Dedifferentiated amniotic fluid mesenchymal stem cell (primary cell): ENCODE measurements at regions not wholly inside any gene's neighbourhood (a gene's known extent, or its start where the extent isn't known, plus 50 kb on each side); places are given as distances from the start of the nearest gene placed in this dataset.
A peak's percentile ranks its signal among the peaks of the same experiment; 100 is the strongest.
"Not testable (repeated sequence)": the region's sequence is repeated elsewhere in the genome, so short reads cannot be mapped to it uniquely, and the experiment has no call there.

Experiments
- DNase-seq: peaks from one replicate; pipeline ENCODE4 v3.0.0-alpha.2; 2016; ENCODE audit errors: extremely low spot score

DNA sequence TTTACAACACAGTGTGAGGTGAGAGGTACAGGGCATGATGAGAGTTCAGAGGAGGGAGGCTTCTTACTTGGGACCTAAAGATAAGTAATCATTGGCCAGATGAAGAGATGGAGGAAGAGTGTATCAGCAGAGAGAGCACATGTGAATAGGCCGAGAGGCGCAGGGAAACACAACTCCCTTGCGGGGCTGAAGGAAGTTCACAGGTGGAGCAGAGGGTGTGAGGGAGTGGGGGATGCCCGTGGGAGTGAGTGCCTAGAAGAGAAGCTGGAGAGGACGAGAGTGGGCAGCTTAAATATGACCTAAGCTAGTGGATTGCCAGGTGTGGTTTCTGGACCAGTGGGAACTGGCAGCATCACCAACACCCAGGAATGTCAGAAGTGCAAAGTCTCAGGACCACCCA is 98.2 kb upstream of the TBC1D5 start:
- no peak for DNase-seq

DNA sequence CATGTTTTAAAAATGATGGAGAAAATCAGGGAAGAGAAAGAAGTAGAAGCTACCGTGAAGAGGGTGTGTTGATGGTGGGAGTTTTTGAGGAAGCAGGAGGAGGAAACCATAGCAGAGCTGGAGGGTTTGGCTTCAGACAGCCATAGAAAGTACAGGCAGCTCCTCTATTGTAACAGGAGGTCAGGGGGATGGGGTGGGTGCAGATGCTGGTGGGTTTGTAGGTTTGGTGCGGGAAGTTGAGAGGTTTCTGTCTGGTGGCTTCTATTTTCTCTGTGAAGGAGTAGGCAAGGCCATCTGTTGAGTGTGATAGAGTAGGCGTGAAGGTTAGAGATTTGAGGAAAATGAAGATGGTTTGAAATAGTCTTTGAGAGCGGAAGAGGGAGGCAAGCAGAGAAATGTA is 97.7 kb upstream of the TBC1D5 start:
- no peak for DNase-seq

DNA sequence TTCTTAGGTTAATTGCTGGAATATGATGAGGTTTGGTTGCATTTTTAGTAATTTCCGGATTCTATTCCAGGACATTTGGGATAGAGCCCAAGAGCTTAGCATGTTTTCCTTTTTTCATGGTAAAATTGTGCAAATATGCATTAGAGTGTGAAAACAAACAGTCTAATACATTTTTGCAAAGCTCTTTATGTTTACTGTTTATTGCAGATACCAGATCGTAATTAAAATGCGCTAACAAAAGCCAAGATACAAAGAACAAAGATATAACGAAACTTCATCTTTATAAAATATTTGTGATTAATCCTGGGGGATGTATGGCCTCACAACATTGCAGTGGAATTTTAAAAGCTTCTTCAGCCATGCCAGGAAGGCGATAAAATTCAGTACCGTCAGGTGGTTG is 94.5 kb upstream of the TBC1D5 start:
- no peak for DNase-seq

DNA sequence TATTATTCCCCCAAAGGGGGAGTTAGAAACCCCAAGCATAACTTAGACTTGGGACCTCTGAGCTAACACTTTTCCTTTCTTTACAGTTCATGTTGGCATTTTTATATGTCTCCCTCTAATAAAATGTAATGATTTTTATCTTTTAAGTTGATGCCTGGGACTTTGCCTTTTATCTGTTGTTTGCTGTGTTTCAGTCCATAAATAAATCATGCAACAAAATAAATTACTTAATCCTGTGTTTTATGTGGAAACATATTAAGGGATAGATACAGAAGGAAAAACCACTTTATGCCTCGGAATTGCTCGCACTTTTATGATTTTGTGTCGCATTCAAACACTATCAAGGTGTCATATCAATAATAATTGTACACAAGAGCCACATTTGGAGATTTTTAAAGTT is 93.7 kb upstream of the TBC1D5 start:
- DNase-seq, result no peak

DNA sequence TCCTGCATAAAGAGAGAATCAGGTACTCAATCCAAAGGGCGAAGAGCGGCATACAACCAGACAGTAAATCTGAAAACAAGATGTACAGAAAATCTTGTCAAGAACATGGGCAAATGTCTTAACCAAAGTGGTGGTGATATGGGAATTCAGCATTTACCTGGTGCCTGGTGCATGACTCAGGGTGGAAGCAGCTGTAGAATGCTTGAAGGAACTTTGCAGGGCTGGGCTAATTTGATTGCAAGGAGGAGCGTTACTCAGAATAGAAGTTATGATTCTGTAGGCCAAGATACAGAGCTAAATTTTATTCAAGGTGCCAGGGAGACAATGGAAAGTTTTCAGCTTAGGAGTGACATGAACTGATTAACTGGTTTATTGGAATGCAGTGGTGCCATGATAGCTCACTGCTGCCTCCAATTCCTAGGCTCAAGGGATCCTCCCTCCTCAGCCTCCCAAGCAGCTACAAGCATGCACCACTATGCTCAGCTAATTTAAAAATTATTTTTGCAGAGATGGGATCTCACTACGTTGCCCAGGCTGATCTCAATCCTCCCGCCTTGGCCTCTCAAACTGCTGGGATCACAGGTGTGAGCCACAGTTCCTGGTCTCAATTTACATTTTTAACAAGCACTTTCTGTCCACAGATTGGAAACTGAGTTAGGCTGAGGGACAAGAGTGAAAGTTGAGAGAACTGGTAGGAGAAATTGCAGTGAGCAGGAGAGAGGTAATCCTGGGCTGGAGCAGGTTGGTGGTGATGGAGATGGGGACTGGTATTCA is 91.5 kb upstream of the TBC1D5 start:
- no peak for DNase-seq

DNA sequence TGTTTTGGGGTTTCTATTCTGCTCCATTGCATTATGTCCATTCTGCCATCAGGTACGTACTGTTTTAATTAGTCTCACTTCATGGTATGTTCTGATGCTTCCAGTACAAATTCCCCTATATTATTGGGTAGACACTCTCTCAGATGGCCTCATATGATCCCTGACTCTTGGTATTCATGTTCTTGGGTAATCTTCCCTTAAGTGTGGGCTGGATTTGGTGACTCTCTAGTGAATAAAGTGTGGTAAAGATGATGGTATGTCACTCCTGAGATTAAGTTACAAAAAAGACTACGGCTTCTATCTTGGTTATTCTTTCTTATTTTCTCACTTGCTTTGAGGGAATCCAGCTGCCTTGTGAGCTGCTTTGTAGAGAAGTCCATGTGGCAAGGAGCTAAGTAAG is 89.6 kb upstream of the TBC1D5 start:
- no peak for DNase-seq

DNA sequence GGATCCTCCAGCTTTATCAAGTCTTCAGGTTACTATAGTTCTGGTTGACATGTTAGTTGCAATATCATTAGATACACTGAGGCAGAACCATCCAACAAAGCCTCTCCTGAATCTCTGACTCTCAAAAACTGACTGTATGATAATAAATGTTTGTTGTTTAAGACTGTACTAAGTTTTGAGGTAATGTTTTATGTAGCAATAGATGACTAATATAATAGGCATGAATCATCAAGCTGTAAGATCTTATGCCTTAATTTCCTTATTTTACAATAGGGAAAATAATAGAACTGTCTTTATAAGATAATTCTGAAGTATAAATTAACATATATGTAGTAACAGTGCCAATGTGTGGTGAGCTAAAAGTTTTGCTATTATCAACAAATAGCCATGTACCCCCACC is 88.9 kb upstream of the TBC1D5 start:
- no peak for DNase-seq

DNA sequence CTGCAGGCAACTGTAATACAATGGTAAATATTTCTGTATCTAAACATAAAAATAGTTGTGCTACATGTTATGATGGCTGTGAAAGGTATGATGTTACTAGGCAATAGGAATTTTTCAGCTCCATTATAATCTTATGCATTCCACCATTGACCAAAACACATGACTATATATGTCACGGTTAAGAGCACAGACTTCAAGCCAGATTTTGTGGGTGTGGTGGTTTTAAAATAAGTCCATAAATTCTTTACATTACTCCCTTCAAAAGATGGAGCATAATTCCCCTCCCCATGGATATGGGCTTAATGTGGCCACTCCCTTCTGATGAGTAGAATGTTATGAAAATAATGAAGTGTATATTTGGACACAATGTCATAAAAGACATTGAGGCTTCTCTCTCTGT is 88.4 kb upstream of the TBC1D5 start:
- peak; percentile 64 for DNase-seq

DNA sequence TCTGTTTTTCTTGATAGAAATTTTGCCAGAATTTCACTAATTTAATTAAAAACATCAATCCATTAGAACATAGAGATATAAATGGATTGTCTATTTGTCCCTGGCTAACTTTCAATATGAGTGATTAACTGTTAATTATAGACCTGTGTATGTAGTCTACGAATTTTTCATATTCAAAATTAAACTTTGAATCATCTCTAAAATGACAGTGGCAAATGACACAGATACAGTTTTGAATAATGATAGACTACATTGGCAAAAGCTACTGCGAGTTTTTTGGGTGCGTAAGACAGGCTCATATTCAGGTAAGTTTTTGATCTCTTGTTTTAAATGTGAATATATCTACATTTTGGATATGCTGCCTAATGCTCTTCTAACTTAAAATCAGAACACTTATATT is 86.0 kb upstream of the TBC1D5 start:
- DNase-seq, result no peak

DNA sequence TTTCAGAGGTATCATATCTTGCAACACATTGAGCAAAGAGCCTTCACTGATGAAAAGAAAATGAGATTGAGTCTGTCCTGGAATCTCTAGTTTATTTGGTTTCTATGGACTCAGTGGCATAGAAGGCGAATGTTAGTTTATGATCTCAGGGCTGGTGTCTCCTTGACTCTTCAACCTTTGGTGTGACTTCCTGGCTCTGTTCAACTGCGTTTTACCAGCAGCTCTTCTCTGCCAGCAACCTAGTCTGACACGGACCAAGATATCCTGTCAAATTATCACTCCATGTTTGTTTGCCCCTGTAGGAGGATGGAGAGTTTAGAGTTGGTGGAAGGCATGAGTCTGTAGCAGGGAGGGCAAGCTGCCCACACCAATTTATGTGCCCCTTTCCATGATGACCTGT is 82.9 kb upstream of the TBC1D5 start:
- no peak for DNase-seq

DNA sequence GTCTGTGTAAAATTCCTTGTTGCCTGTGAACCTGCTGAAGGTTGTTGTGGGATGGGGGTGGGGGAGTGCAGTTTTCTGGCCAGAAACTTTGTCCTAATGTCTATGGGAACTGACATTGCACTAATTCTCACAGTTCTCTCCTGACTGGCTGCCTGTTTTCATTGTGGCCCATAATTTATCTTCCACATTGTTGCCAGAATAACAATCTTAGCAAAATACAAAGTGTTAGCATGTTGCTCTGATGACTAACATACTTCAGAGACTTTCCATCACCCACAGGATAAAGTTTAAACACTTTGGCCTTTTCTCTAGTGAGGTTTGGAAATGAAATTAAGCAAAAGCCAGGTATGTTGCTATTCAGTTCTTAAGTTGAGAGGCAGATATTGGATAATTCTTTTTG is 81.4 kb upstream of the TBC1D5 start:
- DNase-seq, result no peak

DNA sequence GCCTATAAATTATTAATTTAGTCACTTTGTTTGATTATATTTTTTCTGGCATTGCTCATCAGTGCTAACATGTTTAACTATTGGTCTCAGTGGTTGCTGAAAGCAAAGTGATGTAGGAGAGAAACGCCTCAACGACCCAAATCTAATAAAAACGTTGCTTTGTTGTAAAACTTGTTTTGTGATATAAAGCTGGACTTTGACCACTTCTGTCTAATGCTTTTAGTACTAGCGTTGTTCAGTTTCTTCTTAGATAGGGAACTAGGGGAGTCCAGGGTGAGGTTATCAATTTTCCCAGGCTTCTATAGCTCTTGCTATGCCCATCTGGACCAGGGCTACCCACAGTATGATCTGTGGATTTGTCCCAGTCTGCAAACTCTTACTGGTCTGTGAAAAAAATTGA is 80.6 kb upstream of the TBC1D5 start:
- DNase-seq, result no peak

DNA sequence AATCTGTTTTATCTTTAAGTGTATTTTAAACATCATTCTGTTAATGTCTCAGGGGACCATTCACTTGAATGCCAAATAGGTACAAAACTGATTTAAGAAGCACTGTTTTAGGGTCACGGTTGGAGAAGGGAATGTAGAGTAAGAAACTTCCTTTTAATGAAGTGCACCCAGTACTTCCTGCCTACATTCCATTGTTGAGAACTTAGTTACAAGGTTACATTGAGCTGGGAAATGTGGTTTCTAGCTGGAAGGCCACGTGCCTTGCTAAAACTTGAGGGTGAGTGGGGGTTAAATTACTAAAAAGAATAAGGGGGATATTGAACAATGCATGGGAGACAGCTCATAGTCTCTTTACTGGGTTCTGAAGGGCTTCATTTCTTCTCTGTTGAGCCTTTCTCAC is 78.3 kb upstream of the TBC1D5 start:
- DNase-seq, result no peak

DNA sequence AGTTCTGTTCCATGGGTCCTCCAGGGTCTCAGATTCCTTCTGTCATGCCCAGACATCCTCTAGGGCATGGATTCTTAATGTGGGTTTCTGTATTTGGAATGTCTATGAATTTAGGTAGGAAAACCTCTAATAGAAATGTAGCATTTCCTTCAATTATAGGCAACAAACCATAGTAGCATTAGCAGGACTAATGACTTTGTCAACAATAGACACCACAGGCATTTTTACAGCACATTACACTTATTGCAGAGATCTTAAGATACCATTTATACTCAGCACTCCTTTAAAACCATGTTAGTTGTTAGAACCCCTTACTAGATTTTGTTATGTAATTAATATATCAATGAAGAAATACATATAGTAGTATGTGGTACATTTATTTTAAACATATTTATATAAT is 77.8 kb upstream of the TBC1D5 start:
- DNase-seq, result no peak

DNA sequence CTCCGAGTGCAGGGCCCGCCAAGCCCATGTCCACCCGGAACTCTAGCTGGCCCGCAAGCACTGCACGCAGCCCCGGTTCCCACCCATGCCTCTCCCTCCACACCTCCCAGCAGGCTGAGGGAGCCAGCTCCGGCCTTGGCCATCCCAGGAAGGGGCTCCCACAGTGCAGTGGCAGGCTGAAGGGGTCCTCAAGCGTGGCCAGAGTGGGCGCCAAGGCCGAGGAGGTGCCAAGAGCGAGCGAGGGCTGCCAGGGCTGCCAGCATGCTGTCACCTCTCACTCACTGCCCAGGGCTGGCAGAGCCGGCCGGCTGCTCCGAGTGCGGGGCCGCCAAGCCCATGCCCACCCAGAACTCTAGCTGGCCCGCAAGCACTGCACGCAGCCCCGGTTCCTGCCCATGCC is 75.5 kb upstream of the TBC1D5 start:
- not testable (repeated sequence) for DNase-seq

DNA sequence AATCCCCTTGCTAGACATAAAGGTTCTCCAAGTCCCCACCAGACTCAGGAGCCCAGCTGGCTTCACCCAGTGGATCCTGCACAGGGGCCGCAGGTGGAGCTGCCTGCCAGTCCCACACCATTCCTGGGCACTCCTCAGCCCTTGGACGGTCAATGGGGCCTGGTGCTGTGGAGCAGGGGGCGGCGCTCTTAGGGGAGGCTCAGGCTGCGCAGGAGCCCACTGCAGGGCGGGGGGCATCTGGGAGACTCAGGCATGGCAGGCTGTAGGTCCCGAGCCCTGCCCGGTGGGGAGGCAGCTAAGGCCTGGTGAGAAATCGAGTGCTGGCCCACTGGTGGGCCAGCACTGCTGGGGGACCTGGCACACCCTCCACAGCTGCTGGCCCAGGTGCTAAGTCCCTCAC is 75.1 kb upstream of the TBC1D5 start:
- no peak for DNase-seq

DNA sequence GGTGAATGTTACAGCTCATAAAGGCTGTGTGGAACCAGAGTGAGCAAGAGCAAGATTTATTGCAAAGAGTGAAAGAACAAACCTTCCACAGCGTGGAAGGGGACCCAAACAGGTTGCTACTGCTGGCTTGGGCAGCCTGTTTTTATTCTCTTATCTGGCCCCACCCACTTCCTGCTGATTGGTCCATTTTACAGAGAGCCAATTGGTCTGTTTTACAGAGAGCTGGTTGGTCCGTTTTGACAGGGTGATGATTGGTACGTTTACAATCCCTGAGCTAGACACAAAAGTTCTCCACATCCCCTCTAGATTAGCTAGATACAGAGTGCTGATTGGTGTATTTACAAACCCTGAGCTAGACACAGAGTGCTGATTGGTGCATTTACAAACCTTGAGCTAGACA is 74.4 kb upstream of the TBC1D5 start:
- DNase-seq, result not testable (repeated sequence)

DNA sequence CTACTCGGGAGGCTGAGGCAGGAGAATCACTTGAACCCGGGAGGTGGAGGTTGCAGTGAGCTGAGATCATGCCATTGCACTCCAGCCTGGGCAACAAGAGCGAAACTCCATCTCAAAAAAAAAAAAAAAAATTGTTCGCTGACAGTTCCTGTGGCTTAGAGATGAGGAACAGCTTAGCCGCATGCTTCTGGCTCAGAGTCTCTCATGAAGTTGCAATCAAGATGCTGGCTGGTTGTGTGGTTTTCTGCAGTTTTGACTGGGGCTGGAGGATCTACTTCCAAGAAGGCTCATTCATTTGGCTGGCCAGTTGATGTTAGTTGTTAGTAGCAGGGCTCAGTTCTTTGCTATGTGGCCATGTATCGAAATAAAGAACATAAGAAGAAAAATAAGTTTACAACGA is 69.9 kb upstream of the TBC1D5 start:
- not testable (repeated sequence) for DNase-seq

DNA sequence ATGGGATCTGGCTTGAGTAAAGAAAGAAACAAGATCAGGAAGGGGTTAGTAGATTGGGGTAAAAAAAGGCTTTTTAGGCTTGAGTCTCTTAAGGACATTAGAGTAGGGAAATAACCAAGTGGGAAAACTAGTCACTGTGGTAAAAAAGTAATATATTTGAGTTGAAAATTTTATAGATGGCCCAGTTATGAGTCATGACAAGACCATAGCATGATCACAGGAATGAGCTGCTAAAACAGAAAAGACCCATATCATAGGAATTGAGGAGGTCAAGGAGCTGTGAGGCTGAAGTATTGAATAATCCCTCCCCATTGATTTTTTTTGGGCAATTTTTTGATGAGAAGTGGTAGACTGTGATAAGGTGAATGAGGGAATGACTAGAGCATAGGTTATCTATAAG is 69.2 kb upstream of the TBC1D5 start:
- DNase-seq, result no peak

DNA sequence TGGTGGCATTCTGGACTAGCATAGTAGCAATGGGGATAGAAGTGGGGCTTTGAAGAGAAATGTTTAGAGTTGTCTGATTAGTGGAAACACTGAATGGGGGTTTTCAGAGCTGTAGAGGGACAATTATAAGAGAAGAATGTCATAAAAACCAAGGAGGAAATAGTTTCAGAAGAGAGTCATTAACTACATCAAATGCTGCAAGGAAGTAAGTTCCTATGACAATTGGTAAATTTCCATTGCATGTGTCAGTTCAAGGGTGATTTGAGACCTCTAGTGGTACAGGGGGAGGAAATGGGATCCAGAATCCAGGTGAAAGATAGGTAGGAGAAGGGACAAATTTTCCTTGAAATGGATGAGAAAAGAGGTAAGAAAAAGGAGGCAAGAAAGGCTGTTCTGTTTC is 68.3 kb upstream of the TBC1D5 start:
- peak; percentile 44 for DNase-seq

DNA sequence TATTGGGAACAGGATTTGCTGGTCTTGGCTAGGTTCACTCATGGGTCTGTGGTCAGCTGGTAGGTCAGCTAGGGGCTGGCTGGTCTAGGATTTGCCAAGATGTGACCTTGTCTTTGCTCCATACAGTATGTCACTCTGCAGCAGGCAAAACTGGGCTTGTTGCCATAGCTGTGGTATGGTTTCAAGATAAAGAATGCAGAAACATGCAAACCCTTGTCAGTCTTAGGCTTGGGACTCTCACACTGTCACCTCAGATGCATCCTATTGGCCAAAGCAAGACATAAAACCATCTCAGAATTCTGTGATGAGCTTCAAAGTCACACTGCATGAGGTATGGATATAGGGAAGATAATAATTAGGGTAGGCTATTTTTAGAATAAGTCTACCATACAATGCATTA is 66.6 kb upstream of the TBC1D5 start:
- no peak for DNase-seq

DNA sequence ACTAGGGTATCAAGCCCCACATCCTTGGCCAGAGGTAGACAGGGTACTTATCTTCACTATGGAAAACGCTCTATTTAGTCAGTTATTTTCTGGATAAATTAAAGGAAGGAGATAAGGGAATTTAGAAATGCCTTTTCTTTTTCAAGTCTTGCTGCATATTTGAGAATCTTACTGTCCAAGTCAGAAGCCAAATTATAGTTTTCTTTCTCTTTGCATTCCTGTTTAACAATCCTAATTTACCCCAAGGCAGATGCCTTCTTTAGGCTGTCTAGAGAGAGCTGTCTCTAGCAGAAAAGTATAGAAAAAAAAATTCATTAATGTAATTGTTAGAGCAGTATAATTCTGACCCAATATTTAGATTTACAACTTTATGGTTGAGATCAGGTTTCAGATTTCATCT is 64.4 kb upstream of the TBC1D5 start:
- DNase-seq, result no peak

DNA sequence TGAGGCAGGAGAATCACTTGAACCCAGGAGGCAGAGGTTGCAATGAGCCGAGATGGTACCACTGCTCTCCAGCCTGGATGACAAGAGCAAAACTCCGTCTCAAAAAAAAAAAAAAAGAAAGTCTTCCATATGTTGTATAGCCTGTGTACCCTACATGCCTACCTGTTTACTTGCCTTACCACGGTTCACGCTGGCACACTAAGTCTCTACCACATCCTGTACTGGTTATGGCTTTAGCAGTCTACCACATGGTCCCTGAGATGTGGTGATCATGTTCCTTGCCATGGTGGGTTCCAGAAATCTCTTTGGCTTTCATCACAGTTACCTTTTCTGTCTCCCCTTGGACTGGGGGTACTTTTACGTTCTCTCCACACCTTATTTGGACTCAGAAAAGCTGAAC is 63.8 kb upstream of the TBC1D5 start:
- no peak for DNase-seq

DNA sequence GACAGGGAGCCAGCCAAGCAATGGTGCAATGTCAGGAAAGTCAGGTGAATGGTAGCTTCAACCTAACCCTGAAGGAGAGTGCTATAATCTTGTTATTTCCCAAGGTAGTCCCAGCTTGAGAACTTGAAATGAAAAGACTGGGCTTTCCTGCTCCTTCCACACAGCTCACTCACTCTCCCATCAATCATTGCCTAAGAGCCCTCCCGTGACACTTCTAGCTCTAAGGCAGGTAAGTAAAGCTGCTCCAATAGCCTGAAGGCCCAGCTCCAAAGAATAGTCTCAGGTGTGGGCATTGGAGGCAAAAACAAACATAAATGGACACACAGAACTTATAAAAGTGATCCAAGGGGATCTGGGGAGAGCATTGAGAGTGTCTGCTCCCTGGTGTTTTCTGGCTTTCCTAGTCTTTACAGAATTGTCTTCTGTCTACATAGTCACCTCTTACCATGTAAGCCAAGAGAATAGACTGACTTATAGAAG is 63.1 kb upstream of the TBC1D5 start:
- DNase-seq, result no peak
